HUES64 (cell line): ENCODE measurements at regions not wholly inside any gene's neighbourhood (a gene's known extent, or its start where the extent isn't known, plus 50 kb on each side); places are given as distances from the start of the nearest gene placed in this dataset.

ENCODE experiments used
- H3K27ac ChIP-seq: 2 replicates; pipeline ENCODE4 v1.7.0; 2013; ENCODE audit warnings: low read depth, low read length, inconsistent platforms
- H3K27me3 ChIP-seq: 2 replicates; pipeline ENCODE4 v1.6.1; 2013; ENCODE audit warnings: mild to moderate bottlenecking, low read length; ENCODE audit not compliant: insufficient read depth
- H3K36me3 ChIP-seq: 2 replicates; pipeline ENCODE4 v1.6.1; 2013; ENCODE audit warnings: mild to moderate bottlenecking, low read length; ENCODE audit not compliant: insufficient read depth
- H3K4me1 ChIP-seq: 2 replicates; pipeline ENCODE4 v1.6.1; 2013; ENCODE audit warnings: mild to moderate bottlenecking, low read length, moderate library complexity; ENCODE audit not compliant: insufficient read depth
- H3K4me3 ChIP-seq: 2 replicates; pipeline ENCODE4 v1.5.1; 2013; ENCODE audit warnings: mild to moderate bottlenecking, low read length, moderate library complexity
- H3K9ac ChIP-seq: 2 replicates; pipeline ENCODE4 v1.6.1; 2013; ENCODE audit warnings: mild to moderate bottlenecking, low read depth, low read length
- H3K9me3 ChIP-seq: 2 replicates; pipeline ENCODE4 v1.6.1; 2013; ENCODE audit warnings: low read depth, low read length; ENCODE audit not compliant: insufficient read depth
- WGBS: fragments of 150-250, 120-280 bp; methylation state at CpG from one replicate; pipeline ENCODE4 v1.1.7; 2013; ENCODE audit warnings: missing lambda C conversion rate; 5-methylcytosine and 5-hydroxymethylcytosine counted together

DNA sequence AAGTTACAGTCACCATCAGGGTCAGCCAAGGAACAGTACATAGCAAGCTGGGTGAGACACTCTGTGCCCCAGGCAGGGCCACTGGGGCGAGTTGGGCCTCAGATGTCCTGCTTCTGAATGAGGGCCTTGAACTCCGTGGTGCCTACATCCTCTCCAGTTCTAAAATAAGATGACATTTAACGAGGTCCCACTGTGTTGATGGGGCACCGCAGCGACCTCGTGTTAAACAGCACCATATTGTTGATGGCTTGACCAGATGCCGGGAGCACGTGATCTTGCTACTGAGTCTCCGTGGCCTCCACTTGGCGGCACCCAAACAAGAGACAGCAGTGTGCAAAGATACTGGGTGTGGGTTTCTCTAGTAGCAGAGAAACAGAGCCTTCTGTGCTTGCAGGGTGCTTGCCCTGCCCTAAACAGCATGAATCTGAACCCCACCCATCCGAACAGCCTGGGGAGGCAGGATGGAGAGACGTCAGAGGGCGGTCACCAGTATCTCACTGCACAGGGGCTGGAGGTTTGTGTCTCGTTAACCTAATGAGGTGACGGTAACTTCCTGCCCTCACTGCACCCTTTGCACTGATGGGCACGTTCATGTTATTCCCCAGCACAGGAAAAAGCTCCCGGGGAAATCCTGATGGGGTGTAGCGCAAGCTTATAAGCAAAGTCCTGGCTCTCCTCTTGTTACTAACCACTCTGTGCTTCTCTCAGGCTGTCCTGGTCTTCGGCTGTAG is 324.4 kb downstream of the AJAP1 start:
- no peak overlapping the region for H3K27ac ChIP-seq
- 93% methylated on average over 19 of the region's 19 CpGs for WGBS
- H3K27me3 ChIP-seq: no peaks in the 10 kb centered on the region
- no peak overlapping the region for H3K9ac ChIP-seq
- no peak overlapping the region for H3K4me3 ChIP-seq
- H3K4me1 ChIP-seq: no peaks in the 10 kb centered on the region
- H3K36me3 ChIP-seq: no peaks in the 10 kb centered on the region
- peaks cover 3% of the 10 kb centered on the region; the same call in 1 of the 2 replicates for H3K9me3 ChIP-seq

DNA sequence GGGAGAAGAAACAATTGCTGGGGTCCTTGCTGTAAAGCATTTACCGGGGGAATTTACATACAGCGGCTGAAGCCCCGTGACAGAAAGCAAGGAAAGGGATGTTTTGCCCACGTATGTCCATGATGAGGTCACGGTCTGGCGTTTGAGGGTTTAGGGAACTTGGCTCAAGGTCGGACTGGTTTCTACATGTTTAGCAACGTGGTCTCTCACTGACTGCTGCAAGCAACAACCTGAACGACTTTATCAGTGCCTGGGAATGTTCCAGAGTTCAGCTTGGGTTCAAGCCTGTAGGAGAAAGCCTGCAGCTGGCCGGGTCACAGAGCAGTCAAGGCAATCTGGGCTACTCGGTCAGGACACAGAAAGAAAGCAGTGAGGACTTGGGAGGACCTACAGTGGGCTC is 323.3 kb downstream of the AJAP1 start:
- Histone ChIP-seq H3K27me3 (no peaks in the 10 kb centered on the region), H3K4me3 (no peak overlapping the region), H3K36me3 (no peaks in the 10 kb centered on the region), H3K9ac (no peak overlapping the region), H3K9me3 (no peaks in the 10 kb centered on the region), H3K27ac (no peak overlapping the region), H3K4me1 (no peaks in the 10 kb centered on the region)
- whole genome bisulfite sequencing: 85% methylated on average over 10 of the region's 11 CpGs

DNA sequence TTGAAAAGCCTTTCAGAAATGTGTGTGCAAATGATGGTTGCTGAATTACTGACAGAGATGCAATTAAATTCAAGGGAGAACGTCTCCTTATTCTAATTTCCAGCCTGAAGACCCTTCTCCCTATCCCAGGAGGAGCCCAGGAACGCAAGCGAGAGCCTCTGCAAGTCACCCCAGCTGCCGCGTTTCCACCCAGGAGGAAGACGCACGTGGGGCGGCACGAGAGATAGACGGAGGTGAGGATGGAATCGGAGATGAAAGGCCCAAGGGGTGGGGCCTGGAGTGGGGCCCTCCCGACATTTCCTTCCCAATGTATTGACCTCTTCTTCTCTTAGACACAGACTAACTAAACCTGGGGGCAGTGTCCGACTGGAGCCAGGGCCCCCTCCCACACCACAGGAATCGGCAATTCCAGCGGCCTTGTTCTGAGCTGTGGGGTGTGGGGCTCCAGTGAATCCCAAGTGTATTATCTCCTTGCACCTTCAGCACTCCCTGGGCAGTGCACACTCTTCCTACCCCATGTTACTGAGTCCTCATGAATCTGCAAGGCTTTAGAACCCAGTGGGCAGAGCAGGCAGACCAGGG is 322.5 kb downstream of the AJAP1 start:
- Histone ChIP-seq H3K4me3 (no peak overlapping the region), H3K4me1 (no peaks in the 10 kb centered on the region), H3K9me3 (no peaks in the 10 kb centered on the region), H3K9ac (no peak overlapping the region), H3K36me3 (no peaks in the 10 kb centered on the region), H3K27me3 (no peaks in the 10 kb centered on the region), H3K27ac (no peak overlapping the region)
- 95% methylated on average over 15 of the region's 15 CpGs for WGBS

DNA sequence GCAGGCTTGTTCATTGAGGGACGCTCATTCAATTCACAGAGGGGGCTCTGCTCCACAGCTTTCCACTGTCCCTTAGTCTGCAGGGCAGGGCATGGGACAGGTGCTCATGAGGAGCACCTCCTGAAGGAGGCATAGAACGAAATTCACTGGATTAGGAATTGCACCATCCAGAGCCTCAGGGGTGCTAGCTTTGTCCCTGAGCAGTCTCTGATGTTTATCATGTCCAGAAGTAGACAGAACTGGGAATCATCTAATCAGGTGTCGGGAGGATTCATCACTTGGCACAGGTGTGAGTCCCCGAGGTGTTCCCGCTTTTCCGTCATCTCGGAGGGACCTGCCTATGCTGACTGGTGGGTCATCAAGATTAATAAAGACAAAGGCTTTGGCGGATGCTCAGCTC is 321.4 kb downstream of the AJAP1 start:
- WGBS: 92% methylated on average over 8 of the region's 8 CpGs
- no peaks in the 10 kb centered on the region for H3K4me1 ChIP-seq
- no peaks in the 10 kb centered on the region for H3K27me3 ChIP-seq
- H3K9me3 ChIP-seq: no peaks in the 10 kb centered on the region
- H3K9ac ChIP-seq: no peak overlapping the region
- no peak overlapping the region for H3K4me3 ChIP-seq
- no peaks in the 10 kb centered on the region for H3K36me3 ChIP-seq
- no peak overlapping the region for H3K27ac ChIP-seq

DNA sequence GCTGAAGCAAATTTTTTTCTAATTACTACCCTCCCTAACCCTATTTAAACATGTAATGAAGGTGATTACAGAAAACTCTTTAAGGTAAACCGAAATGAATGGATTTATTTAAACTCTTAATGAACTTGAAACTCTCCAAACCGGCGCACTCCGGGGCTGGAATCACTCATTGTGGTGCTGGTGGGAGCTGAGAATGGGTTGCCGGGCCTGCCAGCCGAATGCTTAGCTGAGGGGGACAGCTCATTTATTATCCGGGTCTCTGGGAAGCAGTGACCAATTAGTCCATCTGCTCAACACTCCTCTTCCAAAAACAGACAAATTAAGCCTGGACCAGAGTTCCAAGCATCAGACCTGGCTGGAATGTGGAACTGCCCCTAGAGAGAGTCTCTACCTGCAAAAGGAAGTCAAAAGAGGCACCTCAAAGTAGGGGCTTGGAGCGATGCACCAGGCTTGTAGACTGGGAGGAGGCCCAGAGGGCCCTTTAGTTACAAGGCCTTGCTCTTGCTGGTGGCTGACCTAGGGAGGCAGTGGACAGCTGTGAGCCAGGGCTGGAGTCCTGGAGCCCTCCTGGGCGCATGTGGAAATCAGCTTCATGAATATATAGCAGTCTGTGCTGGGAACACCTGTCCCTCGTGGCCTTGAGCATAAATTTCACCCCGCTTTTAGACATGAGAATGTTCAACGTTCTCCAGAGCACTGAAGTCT is 320.7 kb downstream of the AJAP1 start:
- Histone ChIP-seq H3K9ac (no peak overlapping the region), H3K4me3 (no peak overlapping the region), H3K27ac (no peak overlapping the region), H3K36me3 (no peaks in the 10 kb centered on the region), H3K9me3 (no peaks in the 10 kb centered on the region), H3K4me1 (no peaks in the 10 kb centered on the region), H3K27me3 (no peaks in the 10 kb centered on the region)
- WGBS: 94% methylated on average over 12 of the region's 12 CpGs

DNA sequence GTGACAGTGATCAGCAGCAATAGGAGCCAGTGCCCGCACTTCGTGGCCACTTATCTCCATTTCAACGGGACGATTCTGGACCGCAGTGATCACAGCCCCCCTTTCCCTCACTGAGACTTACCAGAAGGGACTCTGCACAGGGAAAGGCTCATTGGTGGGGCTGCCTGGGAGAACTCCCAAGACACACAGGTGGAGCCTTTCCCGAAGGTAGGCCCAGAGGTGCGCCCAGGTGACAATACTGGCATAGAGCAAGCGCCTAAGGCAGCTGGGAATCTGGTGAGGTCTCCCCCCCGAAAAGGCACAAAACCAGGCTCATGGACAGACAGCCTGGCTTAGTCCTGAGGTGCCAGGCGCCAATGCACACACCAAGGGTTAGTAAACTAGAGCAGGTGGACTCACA is 318.9 kb downstream of the AJAP1 start:
- no peak overlapping the region for H3K4me3 ChIP-seq
- H3K9ac ChIP-seq: no peak overlapping the region
- H3K27ac ChIP-seq: no peak overlapping the region
- 0 out of 2 replicates have a peak, but pooled peaks cover 3% of the 10 kb centered on the region for H3K9me3 ChIP-seq
- H3K36me3 ChIP-seq: no peaks in the 10 kb centered on the region
- no peaks in the 10 kb centered on the region for H3K27me3 ChIP-seq
- WGBS: 96% methylated on average over 10 of the region's 10 CpGs
- H3K4me1 ChIP-seq: no peaks in the 10 kb centered on the region

DNA sequence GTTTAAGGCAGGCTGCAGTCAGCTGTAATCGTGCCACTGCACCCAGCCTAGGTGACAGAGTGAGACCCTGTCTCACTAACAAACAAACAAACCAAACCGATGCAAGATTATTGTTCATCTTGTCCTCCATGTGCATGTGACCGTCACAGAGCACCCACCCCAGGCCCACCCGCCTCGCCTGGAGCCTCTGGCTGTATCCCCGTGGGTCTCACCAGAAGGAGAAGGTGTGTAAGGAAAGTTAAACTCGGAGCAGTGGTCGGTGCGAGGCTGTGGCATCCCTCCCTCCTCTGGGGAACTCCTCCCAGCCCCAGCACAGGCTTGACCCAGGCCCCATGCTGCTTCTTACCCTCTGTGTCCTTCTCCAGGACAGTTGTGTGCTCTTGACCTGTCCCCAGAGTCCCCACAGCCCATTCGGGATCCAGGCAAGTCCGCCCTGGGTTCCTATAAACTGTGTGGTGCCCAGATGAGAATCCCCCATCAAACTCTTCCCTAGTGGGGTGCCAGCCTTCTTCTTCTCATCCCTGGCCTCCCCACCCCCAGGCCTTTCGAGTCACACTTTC is 318.4 kb downstream of the AJAP1 start:
- H3K4me3 ChIP-seq: no peak overlapping the region
- H3K36me3 ChIP-seq: no peaks in the 10 kb centered on the region
- H3K27me3 ChIP-seq: no peaks in the 10 kb centered on the region
- 95% methylated on average over 12 of the region's 12 CpGs for WGBS
- 0 out of 2 replicates have a peak, but pooled peaks cover 3% of the 10 kb centered on the region for H3K9me3 ChIP-seq
- no peaks in the 10 kb centered on the region for H3K4me1 ChIP-seq
- no peak overlapping the region for H3K27ac ChIP-seq
- H3K9ac ChIP-seq: no peak overlapping the region

DNA sequence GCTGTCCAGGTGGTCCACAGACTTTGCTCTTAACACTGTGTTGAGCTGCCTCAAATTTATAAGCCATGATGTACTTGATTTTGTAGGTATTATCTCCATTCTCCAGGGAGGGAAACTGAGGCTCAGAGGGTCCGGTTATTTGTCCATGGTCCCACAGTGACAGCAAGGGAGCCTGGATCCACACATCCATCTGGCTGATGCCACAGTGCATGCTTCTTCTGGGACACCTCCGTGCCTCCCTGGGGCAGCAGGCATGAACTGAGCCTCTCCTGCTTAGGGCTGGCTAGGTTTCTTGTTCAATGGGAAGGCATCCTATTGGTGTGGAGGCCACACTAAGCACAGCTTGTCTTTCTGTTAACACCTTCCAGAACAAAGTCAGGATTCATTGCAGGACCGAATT is 317.3 kb downstream of the AJAP1 start:
- no peak overlapping the region for H3K27ac ChIP-seq
- H3K27me3 ChIP-seq: no peaks in the 10 kb centered on the region
- no peaks in the 10 kb centered on the region for H3K36me3 ChIP-seq
- 93% methylated on average over 3 of the region's 3 CpGs for WGBS
- no peaks in the 10 kb centered on the region for H3K4me1 ChIP-seq
- no peak overlapping the region for H3K9ac ChIP-seq
- no peak overlapping the region for H3K4me3 ChIP-seq
- H3K9me3 ChIP-seq: 0 out of 2 replicates have a peak, but pooled peaks cover 3% of the 10 kb centered on the region

DNA sequence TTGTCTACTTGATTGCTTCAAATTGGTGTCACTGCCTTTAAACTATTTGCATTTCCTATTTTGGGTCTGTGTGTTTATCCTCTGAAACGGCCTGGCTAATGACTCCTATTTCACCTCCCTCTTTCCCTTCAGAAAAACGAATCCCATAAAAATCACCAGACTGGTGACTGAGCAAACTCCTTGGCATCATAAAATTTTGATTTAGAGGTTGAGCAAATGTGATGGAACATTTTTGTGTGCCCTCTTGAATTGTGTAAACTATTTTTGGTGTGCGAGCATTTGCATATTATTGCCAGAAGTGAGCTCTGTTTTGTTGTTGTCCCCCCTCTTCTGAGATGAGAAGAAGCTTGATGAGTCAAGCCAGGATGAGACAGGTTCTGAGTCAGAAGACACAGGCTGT is 316.1 kb downstream of the AJAP1 start:
- no peak overlapping the region for H3K27ac ChIP-seq
- no peaks in the 10 kb centered on the region for H3K36me3 ChIP-seq
- H3K9me3 ChIP-seq: 0 out of 2 replicates have a peak, but pooled peaks cover 3% of the 10 kb centered on the region
- H3K27me3 ChIP-seq: no peaks in the 10 kb centered on the region
- peaks cover 7% of the 10 kb centered on the region for H3K4me1 ChIP-seq
- H3K4me3 ChIP-seq: no peak overlapping the region
- WGBS: 86% methylated on average over 3 of the region's 3 CpGs
- no peak overlapping the region for H3K9ac ChIP-seq

DNA sequence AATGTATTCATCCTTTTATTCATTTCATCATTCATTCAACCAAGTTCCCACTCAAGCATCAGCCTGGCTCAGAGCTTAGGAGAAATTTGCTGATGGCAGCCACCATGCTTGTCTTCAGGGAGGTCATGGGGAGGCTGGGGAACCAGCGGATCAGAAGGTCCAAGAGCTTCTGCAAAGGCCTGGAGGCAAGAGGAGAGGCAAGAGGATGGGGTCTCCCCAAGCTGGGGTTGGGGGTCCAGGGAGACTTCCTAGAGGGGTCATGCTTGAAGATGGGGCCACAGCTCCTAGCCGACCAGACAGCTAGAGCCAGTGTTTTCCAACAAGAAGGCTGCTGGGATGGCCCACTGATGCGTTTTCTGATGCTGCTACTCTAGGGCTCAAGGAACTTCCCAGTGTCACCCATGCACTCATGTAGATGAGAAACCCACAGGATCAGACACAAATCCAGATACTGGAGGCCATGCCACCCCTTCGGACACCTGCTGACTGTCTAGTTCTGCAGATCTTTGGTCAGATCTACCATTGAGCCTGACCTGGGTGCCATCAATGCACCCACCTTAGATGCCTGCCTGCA is 315.2 kb downstream of the AJAP1 start:
- 0 out of 2 replicates have a peak, but pooled peaks cover 3% of the 10 kb centered on the region for H3K9me3 ChIP-seq
- H3K4me3 ChIP-seq: no peak overlapping the region
- H3K4me1 ChIP-seq: peaks cover 14% of the 10 kb centered on the region
- WGBS: 95% methylated on average over 4 of the region's 4 CpGs
- no peak overlapping the region for H3K9ac ChIP-seq
- H3K27me3 ChIP-seq: no peaks in the 10 kb centered on the region
- H3K36me3 ChIP-seq: no peaks in the 10 kb centered on the region
- H3K27ac ChIP-seq: no peak overlapping the region
